ENCODE measurements at regions not wholly inside any gene's neighbourhood (a gene's known extent, or its start where the extent isn't known, plus 50 kb on each side); places are given as distances from the start of the nearest gene placed in this dataset.

- TF ChIP-seq POLR2A (IDR thresholded peaks at IDR 0.05; ENCODE audit: extremely low read depth, insufficient read length), result no peak
- TF ChIP-seq, protein P1, sequence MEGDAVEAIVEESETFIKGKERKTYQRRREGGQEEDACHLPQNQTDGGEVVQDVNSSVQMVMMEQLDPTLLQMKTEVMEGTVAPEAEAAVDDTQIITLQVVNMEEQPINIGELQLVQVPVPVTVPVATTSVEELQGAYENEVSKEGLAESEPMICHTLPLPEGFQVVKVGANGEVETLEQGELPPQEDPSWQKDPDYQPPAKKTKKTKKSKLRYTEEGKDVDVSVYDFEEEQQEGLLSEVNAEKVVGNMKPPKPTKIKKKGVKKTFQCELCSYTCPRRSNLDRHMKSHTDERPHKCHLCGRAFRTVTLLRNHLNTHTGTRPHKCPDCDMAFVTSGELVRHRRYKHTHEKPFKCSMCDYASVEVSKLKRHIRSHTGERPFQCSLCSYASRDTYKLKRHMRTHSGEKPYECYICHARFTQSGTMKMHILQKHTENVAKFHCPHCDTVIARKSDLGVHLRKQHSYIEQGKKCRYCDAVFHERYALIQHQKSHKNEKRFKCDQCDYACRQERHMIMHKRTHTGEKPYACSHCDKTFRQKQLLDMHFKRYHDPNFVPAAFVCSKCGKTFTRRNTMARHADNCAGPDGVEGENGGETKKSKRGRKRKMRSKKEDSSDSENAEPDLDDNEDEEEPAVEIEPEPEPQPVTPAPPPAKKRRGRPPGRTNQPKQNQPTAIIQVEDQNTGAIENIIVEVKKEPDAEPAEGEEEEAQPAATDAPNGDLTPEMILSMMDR (IDR thresholded peaks at IDR 0.05; ENCODE audit: low read depth, low read length), result no peak
These were observed 567.8 kb upstream of the ID4 start for GRCh38 chr6:19269341-19269898.
